ENCODE measurements at regions not wholly inside any gene's neighbourhood (a gene's known extent, or its start where the extent isn't known, plus 50 kb on each side); places are given as distances from the start of the nearest gene placed in this dataset.

- TF ChIP-seq ZFP41 (tag by site-specific recombination; IDR thresholded peaks at IDR 0.05; ENCODE audit: borderline replicate concordance) = no peak
- TF ChIP-seq, protein P1, sequence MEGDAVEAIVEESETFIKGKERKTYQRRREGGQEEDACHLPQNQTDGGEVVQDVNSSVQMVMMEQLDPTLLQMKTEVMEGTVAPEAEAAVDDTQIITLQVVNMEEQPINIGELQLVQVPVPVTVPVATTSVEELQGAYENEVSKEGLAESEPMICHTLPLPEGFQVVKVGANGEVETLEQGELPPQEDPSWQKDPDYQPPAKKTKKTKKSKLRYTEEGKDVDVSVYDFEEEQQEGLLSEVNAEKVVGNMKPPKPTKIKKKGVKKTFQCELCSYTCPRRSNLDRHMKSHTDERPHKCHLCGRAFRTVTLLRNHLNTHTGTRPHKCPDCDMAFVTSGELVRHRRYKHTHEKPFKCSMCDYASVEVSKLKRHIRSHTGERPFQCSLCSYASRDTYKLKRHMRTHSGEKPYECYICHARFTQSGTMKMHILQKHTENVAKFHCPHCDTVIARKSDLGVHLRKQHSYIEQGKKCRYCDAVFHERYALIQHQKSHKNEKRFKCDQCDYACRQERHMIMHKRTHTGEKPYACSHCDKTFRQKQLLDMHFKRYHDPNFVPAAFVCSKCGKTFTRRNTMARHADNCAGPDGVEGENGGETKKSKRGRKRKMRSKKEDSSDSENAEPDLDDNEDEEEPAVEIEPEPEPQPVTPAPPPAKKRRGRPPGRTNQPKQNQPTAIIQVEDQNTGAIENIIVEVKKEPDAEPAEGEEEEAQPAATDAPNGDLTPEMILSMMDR (tag by site-specific recombination; IDR thresholded peaks at IDR 0.05) = no peak
Measured at GRCh38 chr2:4152051-4152450, 448.7 kb downstream of the DCDC2C start.
